ENCODE measurements at regions not wholly inside any gene's neighbourhood (a gene's known extent, or its start where the extent isn't known, plus 50 kb on each side); places are given as distances from the start of the nearest gene placed in this dataset.

DNA sequence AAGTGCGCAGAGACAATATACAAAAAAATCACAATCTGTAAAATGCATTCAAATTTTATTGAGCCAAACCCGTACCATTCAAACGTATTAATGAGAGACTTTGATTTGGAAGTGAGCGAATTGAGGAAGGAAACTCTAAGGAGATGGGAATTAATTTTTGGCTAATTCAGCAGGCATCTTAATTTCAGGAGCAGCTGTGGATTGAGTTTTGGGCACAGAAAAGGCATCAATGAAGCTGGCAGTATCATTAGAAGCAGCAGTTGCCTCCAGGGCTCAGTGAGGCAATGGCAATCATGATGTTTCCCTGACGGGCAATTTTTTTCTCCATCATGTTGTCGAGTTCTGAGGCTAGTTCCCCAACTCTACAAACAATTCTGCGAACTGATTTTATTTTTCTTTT lies 2041.6 kb downstream of the NCAM2 start:
- Histone ChIP-seq H3K9me3 (ENCODE audit: control insufficient read depth in 4 of 4, insufficient read depth in 3 of 4, low read length in 3 of 4) (no peaks in the 10 kb centered on the region), H3K4me3 (no peak overlapping the region), H3K36me3 (ENCODE audit: control insufficient read depth in 4 of 4, insufficient read depth in 4 of 4, low read length in 4 of 4) (no peaks in the 10 kb centered on the region), H3K27me3 (ENCODE audit: control insufficient read depth in 3 of 3, insufficient read depth in 3 of 3, low read length in 2 of 3) (no peaks in the 10 kb centered on the region), H3K9ac (ENCODE audit: insufficient read depth in 1 of 2, low read length in 2 of 2) (no peak overlapping the region), H3K4me1 (ENCODE audit: control insufficient read depth in 5 of 5, insufficient read depth in 5 of 5, low read length in 5 of 5) (no peaks in the 10 kb centered on the region), H3K27ac (ENCODE audit: low read depth in 1 of 2, low read length in 1 of 2) (no peak overlapping the region)
- 63 to 66% methylated on average over 7 of the region's 7 CpGs for WGBS, 2 donors
- no peak for ATAC-seq (ENCODE audit: insufficient read depth, low FRiP score)
- TF ChIP-seq CTCF (IDR thresholded peaks at IDR 0.05; ENCODE audit: control extremely low read depth, extremely low read depth) = no peak
- DNase-seq = no peak

GRCh38 chr21:23045955-23046354 lies 2047.7 kb downstream of the NCAM2 start:
- 52 to 72% methylated on average over 1 of the region's 1 CpG for WGBS, 2 donors

GRCh38 chr21:23067672-23068071 lies 2069.5 kb downstream of the NCAM2 start:
- no peaks in the 10 kb centered on the region for H3K27me3 ChIP-seq (ENCODE audit: control insufficient read depth in 3 of 3, insufficient read depth in 3 of 3, low read length in 2 of 3)
- 0% methylated on average over 2 of the region's 2 CpGs for WGBS, 2 donors
- H3K9ac ChIP-seq (ENCODE audit: insufficient read depth in 1 of 2, low read length in 2 of 2) = no peak overlapping the region
- H3K4me1 ChIP-seq (ENCODE audit: control insufficient read depth in 5 of 5, insufficient read depth in 5 of 5, low read length in 5 of 5) = no peaks in the 10 kb centered on the region
- H3K9me3 ChIP-seq (ENCODE audit: control insufficient read depth in 4 of 4, insufficient read depth in 3 of 4, low read length in 3 of 4) = peaks cover 0 to 6% (median 0%) of the 10 kb centered on the region in 4 donors
- H3K4me3 ChIP-seq = no peak overlapping the region
- no peak for TF ChIP-seq CTCF (IDR thresholded peaks at IDR 0.05; ENCODE audit: control extremely low read depth, extremely low read depth)
- no peak for ATAC-seq (ENCODE audit: insufficient read depth, low FRiP score)
- DNase-seq = no peak
- no peaks in the 10 kb centered on the region for H3K36me3 ChIP-seq (ENCODE audit: control insufficient read depth in 4 of 4, insufficient read depth in 4 of 4, low read length in 4 of 4)
- no peak overlapping the region for H3K27ac ChIP-seq (ENCODE audit: low read depth in 1 of 2, low read length in 1 of 2)

More at GRCh38 chr21:23045955-23046354, 2047.7 kb downstream of the NCAM2 start:
- no peak for ATAC-seq (ENCODE audit: insufficient read depth, low FRiP score)
- H3K27ac ChIP-seq (ENCODE audit: low read depth in 1 of 2, low read length in 1 of 2) = no peak overlapping the region
- no peak overlapping the region for H3K9ac ChIP-seq (ENCODE audit: insufficient read depth in 1 of 2, low read length in 2 of 2)
- no peaks in the 10 kb centered on the region for H3K9me3 ChIP-seq (ENCODE audit: control insufficient read depth in 4 of 4, insufficient read depth in 3 of 4, low read length in 3 of 4)
- H3K27me3 ChIP-seq (ENCODE audit: control insufficient read depth in 3 of 3, insufficient read depth in 3 of 3, low read length in 2 of 3) = no peaks in the 10 kb centered on the region
- DNase-seq = no peak
- no peak for TF ChIP-seq CTCF (IDR thresholded peaks at IDR 0.05; ENCODE audit: control extremely low read depth, extremely low read depth)
- no peak overlapping the region for H3K4me3 ChIP-seq
- H3K4me1 ChIP-seq (ENCODE audit: control insufficient read depth in 5 of 5, insufficient read depth in 5 of 5, low read length in 5 of 5) = no peaks in the 10 kb centered on the region
- H3K36me3 ChIP-seq (ENCODE audit: control insufficient read depth in 4 of 4, insufficient read depth in 4 of 4, low read length in 4 of 4) = no peaks in the 10 kb centered on the region

DNA sequence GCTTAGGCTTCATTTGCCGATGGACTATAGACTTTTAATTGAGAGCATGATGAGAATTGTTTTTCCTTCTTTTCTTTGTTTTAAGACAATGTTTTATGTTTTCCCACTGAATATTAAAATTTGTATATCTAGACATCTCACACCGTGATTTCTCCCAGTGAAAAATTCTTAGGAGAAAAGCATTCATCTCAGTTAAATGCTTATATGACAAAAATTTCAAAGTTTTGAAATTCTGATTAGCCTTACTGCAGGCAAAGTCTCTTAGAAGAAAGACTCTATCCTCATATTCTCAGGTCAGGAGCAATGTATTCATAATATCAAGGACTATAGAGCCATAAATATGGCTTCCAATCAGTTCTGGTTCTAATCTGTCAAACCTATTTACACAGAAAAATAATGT lies 2085.0 kb downstream of the NCAM2 start:
- WGBS, 2 donors = 90 to 91% methylated on average over 2 of the region's 2 CpGs
- TF ChIP-seq CTCF (IDR thresholded peaks at IDR 0.05; ENCODE audit: control extremely low read depth, extremely low read depth) = no peak
- no peaks in the 10 kb centered on the region for H3K27me3 ChIP-seq (ENCODE audit: control insufficient read depth in 3 of 3, insufficient read depth in 3 of 3, low read length in 2 of 3)
- H3K4me3 ChIP-seq = no peak overlapping the region
- H3K9me3 ChIP-seq (ENCODE audit: control insufficient read depth in 4 of 4, insufficient read depth in 3 of 4, low read length in 3 of 4) = peaks cover 0 to 4% (median 0%) of the 10 kb centered on the region in 4 donors
- H3K36me3 ChIP-seq (ENCODE audit: control insufficient read depth in 4 of 4, insufficient read depth in 4 of 4, low read length in 4 of 4) = no peaks in the 10 kb centered on the region
- DNase-seq (no peak), ATAC-seq (ENCODE audit: insufficient read depth, low FRiP score) (no peak)
- H3K4me1 ChIP-seq (ENCODE audit: control insufficient read depth in 5 of 5, insufficient read depth in 5 of 5, low read length in 5 of 5) = no peaks in the 10 kb centered on the region
- no peak overlapping the region for H3K9ac ChIP-seq (ENCODE audit: insufficient read depth in 1 of 2, low read length in 2 of 2)
- H3K27ac ChIP-seq (ENCODE audit: low read depth in 1 of 2, low read length in 1 of 2) = no peak overlapping the region

Data from lung (tissue), 11 donors.